NT2/D1 (cell line): ENCODE measurements at regions not wholly inside any gene's neighbourhood (a gene's known extent, or its start where the extent isn't known, plus 50 kb on each side); places are given as distances from the start of the nearest gene placed in this dataset.

Source experiments
- DNase-seq: peaks from one replicate; pipeline ENCODE4 v3.0.0-alpha.2; 2011; ENCODE audit warnings: low read depth, low spot score
- H3K27me3 ChIP-seq: 2 replicates; pipeline ENCODE4 v1.6.0; 2011; ENCODE audit warnings: mild to moderate bottlenecking; ENCODE audit not compliant: insufficient read length, insufficient read depth
- H3K36me3 ChIP-seq: 2 replicates; pipeline ENCODE4 v1.6.1; 2011; ENCODE audit warnings: mild to moderate bottlenecking, low read length, mixed read lengths; ENCODE audit not compliant: insufficient read depth, insufficient read length
- H3K4me1 ChIP-seq: 2 replicates; pipeline ENCODE4 v1.5.1; 2011; ENCODE audit not compliant: insufficient read depth, insufficient read length
- H3K4me3 ChIP-seq: 2 replicates; pipeline ENCODE4 v1.5.1; 2011; ENCODE audit warnings: low read depth; ENCODE audit not compliant: insufficient read length
- H3K9ac ChIP-seq: 2 replicates; pipeline ENCODE4 v1.6.0; 2011; ENCODE audit warnings: low read depth; ENCODE audit not compliant: insufficient read length
- H3K9me3 ChIP-seq: 2 replicates; pipeline ENCODE4 v1.5.1; 2011; ENCODE audit warnings: mild to moderate bottlenecking, low read length; ENCODE audit not compliant: insufficient read depth
- SUZ12 ChIP-seq: IDR thresholded peaks from 2 replicates; pipeline ENCODE4 v1.6.1; 2011; ENCODE audit not compliant: insufficient read length, insufficient read depth; ENCODE audit errors: extremely low read depth
- YY1 ChIP-seq: IDR thresholded peaks from 2 replicates; pipeline ENCODE4 v1.6.1; 2011; ENCODE audit not compliant: insufficient read length, insufficient read depth
- ZNF274 ChIP-seq: IDR thresholded peaks from 2 replicates; pipeline ENCODE4 v1.6.1; 2011; ENCODE audit warnings: mild to moderate bottlenecking, low read depth, low read length

DNA sequence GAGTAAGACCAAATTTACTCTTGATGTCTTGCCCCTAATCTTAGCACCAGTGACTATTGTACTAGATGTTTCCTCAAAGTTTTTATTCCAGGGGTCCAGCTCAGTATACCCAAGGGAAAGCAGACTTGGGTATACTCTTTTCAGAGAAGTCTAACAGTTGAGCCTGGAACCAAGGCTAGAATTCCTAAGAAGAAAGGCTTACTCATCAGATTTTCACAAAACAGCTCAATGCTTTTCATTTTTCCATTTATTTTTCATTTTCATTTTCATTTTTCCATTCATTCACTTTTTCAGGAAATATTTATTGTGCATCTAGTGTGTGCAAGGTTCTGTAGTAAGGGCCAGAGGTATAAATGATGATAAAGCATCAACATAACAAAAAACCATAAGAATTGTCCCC is 143.2 kb downstream of the PHLDA1 start:
- H3K9ac ChIP-seq: no peak overlapping the region
- H3K27me3 ChIP-seq: no peaks in the 10 kb centered on the region
- H3K4me3 ChIP-seq: no peak overlapping the region
- no peak for DNase-seq
- TF ChIP-seq ZNF274 (no peak), SUZ12 (no peak), YY1 (no peak)
- no peaks in the 10 kb centered on the region for H3K4me1 ChIP-seq
- H3K9me3 ChIP-seq: no peaks in the 10 kb centered on the region
- no peaks in the 10 kb centered on the region for H3K36me3 ChIP-seq

DNA sequence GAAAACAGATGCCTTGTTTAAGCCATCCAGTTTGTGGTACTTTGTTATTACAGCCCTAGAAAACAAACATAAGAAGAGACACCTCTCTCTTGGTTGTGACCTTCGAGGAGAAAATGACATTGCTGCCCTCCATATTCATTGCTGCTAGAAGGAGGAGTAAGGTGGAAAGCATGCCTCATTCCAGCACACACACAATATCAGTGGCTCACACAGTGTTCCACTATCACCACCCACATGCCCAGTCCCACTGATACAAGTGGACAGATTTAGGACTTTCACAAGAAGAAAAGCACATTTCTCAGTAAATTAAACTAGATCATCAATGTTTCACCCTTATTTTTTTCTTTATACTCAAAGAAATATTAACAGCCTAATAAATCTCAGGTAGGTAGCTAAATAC is 143.6 kb downstream of the PHLDA1 start:
- H3K36me3 ChIP-seq: no peaks in the 10 kb centered on the region
- H3K4me1 ChIP-seq: no peaks in the 10 kb centered on the region
- DNase-seq: no peak
- no peak overlapping the region for H3K9ac ChIP-seq
- no peaks in the 10 kb centered on the region for H3K9me3 ChIP-seq
- no peak for TF ChIP-seq ZNF274
- no peak for TF ChIP-seq SUZ12
- TF ChIP-seq YY1: no peak
- no peaks in the 10 kb centered on the region for H3K27me3 ChIP-seq
- no peak overlapping the region for H3K4me3 ChIP-seq

DNA sequence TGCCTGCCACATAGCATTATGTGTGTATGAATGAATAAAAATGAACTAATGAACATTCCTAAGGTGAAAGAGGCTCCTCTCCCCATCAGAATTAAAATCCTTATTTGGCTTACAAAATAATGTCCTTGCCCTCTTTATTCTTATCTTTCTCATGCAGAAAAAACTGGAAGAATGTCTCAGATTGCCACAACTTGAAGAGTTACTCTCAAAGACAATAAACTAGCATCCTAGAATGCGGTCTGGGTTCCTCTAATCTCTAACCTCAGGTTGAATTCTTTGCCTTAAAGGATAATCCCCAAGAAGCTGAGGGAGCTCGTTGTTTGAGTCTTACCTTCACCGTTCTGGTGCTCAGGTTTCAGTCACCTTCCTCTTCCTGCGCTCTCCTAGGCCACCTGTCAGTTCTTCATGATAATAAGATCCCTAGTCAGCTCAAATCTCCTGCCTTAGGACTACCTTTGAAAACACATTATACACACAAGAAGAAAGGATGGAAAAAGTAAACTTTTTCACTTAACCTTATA is 147.1 kb downstream of the PHLDA1 start:
- Histone ChIP-seq H3K9me3 (no peaks in the 10 kb centered on the region), H3K4me1 (no peaks in the 10 kb centered on the region), H3K27me3 (no peaks in the 10 kb centered on the region), H3K4me3 (no peak overlapping the region), H3K9ac (no peak overlapping the region), H3K36me3 (no peaks in the 10 kb centered on the region)
- DNase-seq: no peak
- TF ChIP-seq SUZ12 (no peak), YY1 (no peak), ZNF274 (no peak)

DNA sequence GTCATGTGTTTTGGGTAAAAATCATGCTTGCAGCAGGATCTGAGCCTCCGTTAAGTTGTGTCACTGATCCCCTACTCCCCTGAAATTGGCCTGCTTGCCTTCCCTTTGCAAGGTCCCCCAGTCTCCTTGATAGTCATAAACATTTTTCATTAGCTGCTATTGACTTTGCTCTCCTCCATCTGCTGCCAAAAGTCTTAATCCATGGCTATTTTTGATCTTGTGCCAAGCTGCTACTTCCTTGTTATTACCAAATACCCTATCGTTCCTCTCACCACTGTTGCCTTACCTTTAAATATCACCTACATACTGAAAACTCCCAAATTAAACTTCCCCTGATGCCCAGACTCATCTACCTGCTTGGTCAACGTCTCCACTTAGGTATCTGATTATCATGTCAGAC is 148.3 kb downstream of the PHLDA1 start:
- Histone ChIP-seq H3K27me3 (no peaks in the 10 kb centered on the region), H3K4me1 (no peaks in the 10 kb centered on the region), H3K36me3 (no peaks in the 10 kb centered on the region), H3K9ac (no peak overlapping the region), H3K4me3 (no peak overlapping the region), H3K9me3 (no peaks in the 10 kb centered on the region)
- DNase-seq: no peak
- no peak for TF ChIP-seq SUZ12

DNA sequence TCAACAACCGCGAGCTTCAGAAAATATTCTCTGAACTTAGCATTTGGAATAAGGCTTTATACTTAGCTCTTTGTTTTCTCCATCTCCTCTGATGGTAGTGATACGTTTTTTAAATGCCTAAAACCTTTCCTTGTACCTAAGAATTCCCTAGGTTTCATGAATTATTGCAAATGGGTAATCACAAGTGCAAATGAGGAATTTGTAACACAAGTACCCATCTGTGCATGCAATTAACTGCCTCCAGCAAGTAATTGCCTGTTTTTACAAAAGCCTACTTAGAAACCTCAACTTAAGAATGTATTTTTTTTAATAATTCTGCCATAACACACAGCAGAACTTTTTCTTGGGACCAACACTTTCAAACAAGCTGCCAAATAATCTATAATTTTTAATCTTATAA is 149.2 kb downstream of the PHLDA1 start:
- no peak for DNase-seq
- no peak overlapping the region for H3K4me3 ChIP-seq
- H3K36me3 ChIP-seq: no peaks in the 10 kb centered on the region
- TF ChIP-seq YY1 (no peak), ZNF274 (no peak), SUZ12 (no peak)
- H3K9ac ChIP-seq: no peak overlapping the region
- H3K4me1 ChIP-seq: no peaks in the 10 kb centered on the region
- H3K27me3 ChIP-seq: no peaks in the 10 kb centered on the region
- H3K9me3 ChIP-seq: no peaks in the 10 kb centered on the region

DNA sequence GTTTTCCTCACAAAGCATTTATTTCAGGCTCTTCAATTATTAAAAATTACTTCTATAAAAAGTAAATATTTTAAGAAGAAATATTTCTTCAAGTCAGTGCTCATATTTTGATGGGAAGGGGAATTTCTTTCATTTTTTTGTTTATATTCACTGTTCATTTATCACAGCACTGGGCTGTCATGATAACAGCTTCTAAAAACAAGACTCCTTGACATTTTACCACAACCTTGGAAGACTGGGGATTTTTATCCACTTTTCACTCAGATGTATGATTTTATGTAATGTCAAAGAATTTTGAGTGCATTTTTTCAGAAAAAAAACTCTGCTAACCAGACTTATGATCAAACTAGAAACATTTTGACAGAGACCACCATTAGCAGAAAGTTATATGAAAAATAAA is 149.7 kb downstream of the PHLDA1 start:
- TF ChIP-seq SUZ12 (no peak), YY1 (no peak), ZNF274 (no peak)

DNA sequence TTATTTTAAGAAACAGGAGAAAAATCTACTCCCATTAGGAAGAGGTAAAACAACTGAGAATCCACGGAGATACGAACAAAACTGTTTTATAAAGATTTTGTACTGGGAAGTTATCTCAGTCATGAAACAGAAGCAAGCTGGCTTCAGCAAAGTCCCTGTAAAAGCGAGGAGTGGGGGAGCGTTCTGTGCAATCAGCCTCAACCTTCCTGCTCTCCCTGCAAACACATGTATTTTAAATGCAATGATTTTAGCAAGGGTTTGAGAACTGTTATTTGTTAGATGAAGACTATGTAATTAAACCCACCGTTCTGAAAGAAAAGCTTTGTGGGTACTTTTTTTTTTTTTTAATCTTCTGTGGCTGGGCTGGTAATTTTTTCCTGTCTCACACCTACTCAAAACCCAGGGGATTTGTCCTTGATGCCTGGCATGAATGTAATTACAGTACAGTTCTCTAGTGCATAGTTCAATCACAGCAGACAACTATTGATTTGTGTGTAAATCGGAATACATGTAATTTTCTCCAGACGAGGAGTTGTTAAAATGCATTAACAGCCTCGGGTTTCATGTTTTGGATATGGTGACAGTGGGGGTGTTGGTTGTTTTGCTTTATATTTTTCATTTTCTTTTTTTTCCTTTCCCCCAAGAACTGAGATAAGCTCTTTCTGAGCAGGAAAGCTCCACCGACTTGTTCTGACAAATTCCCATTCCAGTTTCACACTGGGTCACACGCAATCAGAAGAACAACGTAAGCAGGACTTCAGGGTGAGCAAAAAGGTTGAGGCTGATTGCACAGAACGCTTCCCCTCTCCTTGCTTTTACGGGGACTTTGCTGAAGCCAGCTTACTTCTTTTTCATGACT is 153.6 kb downstream of the PHLDA1 start:
- no peak for TF ChIP-seq ZNF274
- TF ChIP-seq YY1: no peak
- no peak for TF ChIP-seq SUZ12
- Histone ChIP-seq H3K9ac (no peak overlapping the region), H3K36me3 (no peaks in the 10 kb centered on the region), H3K27me3 (no peaks in the 10 kb centered on the region), H3K9me3 (no peaks in the 10 kb centered on the region), H3K4me1 (no peaks in the 10 kb centered on the region), H3K4me3 (no peak overlapping the region)
- DNase-seq: no peak

More for the DNA sequence above, 149.7 kb downstream of the PHLDA1 start:
- Histone ChIP-seq H3K9ac (no peak overlapping the region), H3K36me3 (no peaks in the 10 kb centered on the region), H3K9me3 (no peaks in the 10 kb centered on the region), H3K4me1 (no peaks in the 10 kb centered on the region), H3K4me3 (no peak overlapping the region), H3K27me3 (no peaks in the 10 kb centered on the region)
- no peak for DNase-seq
